Osteocyte (in vitro differentiated cells): ENCODE measurements at regions not wholly inside any gene's neighbourhood (a gene's known extent, or its start where the extent isn't known, plus 50 kb on each side); places are given as distances from the start of the nearest gene placed in this dataset.

Experiments
- DNase-seq: peaks from one replicate; pipeline ENCODE4 v3.0.0; 2021; ENCODE audit warnings: mixed read lengths; ENCODE audit not compliant: unreplicated experiment; ENCODE audit errors: extremely low spot score
- H3K27ac Mint-ChIP-seq: one replicate; pipeline ENCODE4 v1.8.0; 2021; ENCODE audit warnings: mild to moderate bottlenecking, mixed read lengths; ENCODE audit not compliant: unreplicated experiment
- H3K27me3 Mint-ChIP-seq: one replicate; pipeline ENCODE4 v1.8.0; 2021; ENCODE audit warnings: mixed read lengths; ENCODE audit not compliant: unreplicated experiment
- H3K36me3 Mint-ChIP-seq: one replicate; pipeline ENCODE4 v1.8.0; 2021; ENCODE audit warnings: mixed read lengths; ENCODE audit not compliant: unreplicated experiment
- H3K4me1 Mint-ChIP-seq: one replicate; pipeline ENCODE4 v1.8.0; 2021; ENCODE audit warnings: mixed read lengths; ENCODE audit not compliant: unreplicated experiment
- H3K4me3 Mint-ChIP-seq: one replicate; pipeline ENCODE4 v1.8.0; 2021; ENCODE audit warnings: mild to moderate bottlenecking, moderate library complexity, mixed read lengths; ENCODE audit not compliant: unreplicated experiment
- H3K9me3 Mint-ChIP-seq: one replicate; pipeline ENCODE4 v1.8.0; 2021; ENCODE audit warnings: mixed read lengths; ENCODE audit not compliant: unreplicated experiment
- CTCF ChIP-seq: fragments of 200-600 bp; sonication (generic); IDR thresholded peaks from 2 replicates; pipeline ENCODE4 v1.5.0; 2021; ENCODE audit warnings: antibody characterized with exemption, mild to moderate bottlenecking, moderate library complexity

GRCh38 chr2:106572541-106573450 is 85.6 kb downstream of the CD8B2 start:
- H3K36me3 Mint-ChIP-seq = no peaks in the 10 kb centered on the region

GRCh38 chr2:106573773-106574172 is 86.6 kb downstream of the CD8B2 start:
- H3K4me1 Mint-ChIP-seq = peaks cover 22% of the 10 kb centered on the region
- no peaks in the 10 kb centered on the region for H3K36me3 Mint-ChIP-seq
- H3K4me3 Mint-ChIP-seq = no peak overlapping the region
- TF ChIP-seq CTCF = no peak
- peaks cover 30% of the 10 kb centered on the region for H3K27me3 Mint-ChIP-seq
- no peak for DNase-seq
- no peaks in the 10 kb centered on the region for H3K9me3 Mint-ChIP-seq
- H3K27ac Mint-ChIP-seq = no peak overlapping the region

More at GRCh38 chr2:106572541-106573450, 85.6 kb downstream of the CD8B2 start:
- Mint-ChIP-seq H3K27me3 (peaks cover 31% of the 10 kb centered on the region), H3K4me1 (peaks cover 20% of the 10 kb centered on the region), H3K9me3 (no peaks in the 10 kb centered on the region), H3K4me3 (no peak overlapping the region), H3K27ac (no peak overlapping the region)
- DNase-seq = no peak
- peak; percentile 52 for TF ChIP-seq CTCF

GRCh38 chr2:106575955-106576354 is 88.8 kb downstream of the CD8B2 start:
- Mint-ChIP-seq H3K4me3 (peak overlapping the region; percentile 20), H3K9me3 (no peaks in the 10 kb centered on the region), H3K4me1 (peaks cover 25% of the 10 kb centered on the region), H3K27ac (peak overlapping the region; percentile 78), H3K36me3 (no peaks in the 10 kb centered on the region), H3K27me3 (peaks cover 36% of the 10 kb centered on the region)
- DNase-seq = peak; percentile 87
- no peak for TF ChIP-seq CTCF

- Mint-ChIP-seq H3K27ac (peak overlapping the region; percentile 78), H3K4me1 (peaks cover 33% of the 10 kb centered on the region), H3K4me3 (no peak overlapping the region)
These were observed 90.1 kb downstream of the CD8B2 start for GRCh38 chr2:106577255-106577651.

More at GRCh38 chr2:106577255-106577651, 90.1 kb downstream of the CD8B2 start:
- Mint-ChIP-seq H3K27me3 (peaks cover 35% of the 10 kb centered on the region), H3K36me3 (no peaks in the 10 kb centered on the region), H3K9me3 (no peaks in the 10 kb centered on the region)
- DNase-seq = no peak
- TF ChIP-seq CTCF = no peak
